ENCODE measurements at regions not wholly inside any gene's neighbourhood (a gene's known extent, or its start where the extent isn't known, plus 50 kb on each side); places are given as distances from the start of the nearest gene placed in this dataset.

GRCh38 chr5:28926422-28926821 lies 1888.0 kb upstream of the CDH9 start:
- TF ChIP-seq POLR2AphosphoS5 (IDR thresholded peaks at IDR 0.05; ENCODE audit: insufficient read depth, low read depth, low read length) (no peak), CTCF (IDR thresholded peaks at IDR 0.05; ENCODE audit: extremely low read depth in 1 of 2, insufficient read depth in 1 of 2, low read depth in 1 of 2, low read length in 2 of 2) (no peak), EZH2 (IDR thresholded peaks at IDR 0.05; ENCODE audit: borderline replicate concordance, low read depth, low read length, severe bottlenecking) (no peak)

Measured in endothelial cell of umbilical vein (primary cell).